DOHH2 (cell line): ENCODE measurements at regions not wholly inside any gene's neighbourhood (a gene's known extent, or its start where the extent isn't known, plus 50 kb on each side); places are given as distances from the start of the nearest gene placed in this dataset.
"Not testable (repeated sequence)": the region's sequence is repeated elsewhere in the genome, so short reads cannot be mapped to it uniquely, and the experiment has no call there.

Experiments
- H3F3A ChIP-seq: fragments of 200-600 bp; sonication (generic), shearing (Covaris generic); 2 replicates; pipeline ENCODE4 v1.6.0; 2016; ENCODE audit warnings: antibody characterized with exemption, mild to moderate bottlenecking; ENCODE audit not compliant: control insufficient read depth, insufficient read depth
- H3K27ac ChIP-seq: fragments of 200-600 bp; sonication (generic); 2 replicates; pipeline ENCODE4 v1.5.1; 2014; ENCODE audit warnings: low read depth, mild to moderate bottlenecking, low read length, moderate library complexity
- H3K27me3 ChIP-seq: fragments of 200-600 bp; sonication (generic); 2 replicates; pipeline ENCODE4 v1.6.1; 2014; ENCODE audit warnings: mild to moderate bottlenecking, low read length, mixed read lengths; ENCODE audit not compliant: control insufficient read depth
- H3K36me3 ChIP-seq: fragments of 200-600 bp; sonication (generic); 2 replicates; pipeline ENCODE4 v1.6.1; 2014; ENCODE audit warnings: mild to moderate bottlenecking, low read length, moderate library complexity, mixed read lengths; ENCODE audit not compliant: control insufficient read depth
- H3K4me1 ChIP-seq: fragments of 200-600 bp; sonication (generic); 2 replicates; pipeline ENCODE4 v1.6.1; 2014; ENCODE audit warnings: mild to moderate bottlenecking, low read length, mixed read lengths; ENCODE audit not compliant: control insufficient read depth
- H3K4me2 ChIP-seq: fragments of 200-600 bp; sonication (generic); 2 replicates; pipeline ENCODE4 v1.6.0; 2014; ENCODE audit warnings: mild to moderate bottlenecking, low read length, moderate library complexity
- H3K4me3 ChIP-seq: fragments of 200-600 bp; sonication (generic); 2 replicates; pipeline ENCODE4 v1.5.1; 2014; ENCODE audit warnings: mild to moderate bottlenecking, low read length, mixed read lengths
- H3K79me2 ChIP-seq: fragments of 200-600 bp; sonication (generic); 2 replicates; pipeline ENCODE4 v1.6.1; 2014; ENCODE audit warnings: mild to moderate bottlenecking, low read length, mixed read lengths; ENCODE audit not compliant: control insufficient read depth
- H3K9me2 ChIP-seq: fragments of 200-600 bp; sonication (generic); replicated peaks from 2 replicates; pipeline ENCODE4 v1.6.1; 2014; ENCODE audit warnings: mild to moderate bottlenecking, low read length, mixed read lengths; ENCODE audit not compliant: control insufficient read depth
- H3K9me3 ChIP-seq: fragments of 200-600 bp; sonication (generic); 2 replicates; pipeline ENCODE4 v1.6.1; 2014; ENCODE audit warnings: antibody characterized with exemption, low read length, mixed read lengths; ENCODE audit not compliant: control insufficient read depth, insufficient read depth
- H4K20me1 ChIP-seq: fragments of 200-600 bp; sonication (generic); 2 replicates; pipeline ENCODE4 v1.6.0; 2014; ENCODE audit warnings: low read depth, mild to moderate bottlenecking, antibody characterized with exemption, low read length, moderate library complexity; ENCODE audit not compliant: control insufficient read depth, insufficient read depth
- EZH2phosphoT487 ChIP-seq: fragments of 200-600 bp; sonication (generic); IDR thresholded peaks from 2 replicates; pipeline ENCODE4 v1.6.1; 2017; ENCODE audit warnings: borderline replicate concordance, mild to moderate bottlenecking, antibody characterized with exemption, low read length, moderate library complexity, mixed read lengths
- TF ChIP-seq, protein P1 (sequence below): fragments of 200-600 bp; sonication (generic); IDR thresholded peaks from one replicate; pipeline ENCODE4 v1.5.1; 2014; ENCODE audit warnings: antibody characterized with exemption, mild to moderate bottlenecking, low read depth, low read length; ENCODE audit not compliant: poor library complexity, severe bottlenecking

DNA sequence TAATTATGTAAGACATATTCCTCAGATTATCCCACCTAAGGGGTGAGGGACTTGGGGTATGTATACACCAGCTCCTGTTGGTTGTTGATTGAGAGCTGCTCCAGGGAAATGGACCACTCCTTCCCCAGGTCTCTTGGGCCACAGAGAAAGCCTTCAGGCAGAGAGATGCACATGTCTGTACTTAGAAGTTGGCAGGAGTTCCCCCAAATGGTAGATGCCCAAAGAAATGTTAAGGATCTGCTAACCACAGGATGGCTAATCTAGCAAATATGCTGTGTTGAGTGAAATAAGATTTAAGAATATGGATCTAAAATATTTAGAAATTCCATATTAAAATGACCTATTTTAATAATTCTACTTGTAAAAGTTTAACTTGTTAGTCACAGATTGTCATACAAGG lies 100.8 kb upstream of the DNAH14 start:
- no peak overlapping the region for H3K27ac ChIP-seq
- H3K4me2 ChIP-seq: no peak overlapping the region
- no peaks in the 10 kb centered on the region for H3K79me2 ChIP-seq
- no peaks in the 10 kb centered on the region for H3K9me2 ChIP-seq
- H3F3A ChIP-seq: no peaks in the 10 kb centered on the region
- no peaks in the 10 kb centered on the region for H3K27me3 ChIP-seq
- H3K36me3 ChIP-seq: no peaks in the 10 kb centered on the region
- TF ChIP-seq EZH2phosphoT487: no peak
- TF ChIP-seq, protein P1, sequence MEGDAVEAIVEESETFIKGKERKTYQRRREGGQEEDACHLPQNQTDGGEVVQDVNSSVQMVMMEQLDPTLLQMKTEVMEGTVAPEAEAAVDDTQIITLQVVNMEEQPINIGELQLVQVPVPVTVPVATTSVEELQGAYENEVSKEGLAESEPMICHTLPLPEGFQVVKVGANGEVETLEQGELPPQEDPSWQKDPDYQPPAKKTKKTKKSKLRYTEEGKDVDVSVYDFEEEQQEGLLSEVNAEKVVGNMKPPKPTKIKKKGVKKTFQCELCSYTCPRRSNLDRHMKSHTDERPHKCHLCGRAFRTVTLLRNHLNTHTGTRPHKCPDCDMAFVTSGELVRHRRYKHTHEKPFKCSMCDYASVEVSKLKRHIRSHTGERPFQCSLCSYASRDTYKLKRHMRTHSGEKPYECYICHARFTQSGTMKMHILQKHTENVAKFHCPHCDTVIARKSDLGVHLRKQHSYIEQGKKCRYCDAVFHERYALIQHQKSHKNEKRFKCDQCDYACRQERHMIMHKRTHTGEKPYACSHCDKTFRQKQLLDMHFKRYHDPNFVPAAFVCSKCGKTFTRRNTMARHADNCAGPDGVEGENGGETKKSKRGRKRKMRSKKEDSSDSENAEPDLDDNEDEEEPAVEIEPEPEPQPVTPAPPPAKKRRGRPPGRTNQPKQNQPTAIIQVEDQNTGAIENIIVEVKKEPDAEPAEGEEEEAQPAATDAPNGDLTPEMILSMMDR: no peak
- no peaks in the 10 kb centered on the region for H3K4me1 ChIP-seq
- no peak overlapping the region for H3K4me3 ChIP-seq
- no peaks in the 10 kb centered on the region for H3K9me3 ChIP-seq
- H4K20me1 ChIP-seq: no peaks in the 10 kb centered on the region

DNA sequence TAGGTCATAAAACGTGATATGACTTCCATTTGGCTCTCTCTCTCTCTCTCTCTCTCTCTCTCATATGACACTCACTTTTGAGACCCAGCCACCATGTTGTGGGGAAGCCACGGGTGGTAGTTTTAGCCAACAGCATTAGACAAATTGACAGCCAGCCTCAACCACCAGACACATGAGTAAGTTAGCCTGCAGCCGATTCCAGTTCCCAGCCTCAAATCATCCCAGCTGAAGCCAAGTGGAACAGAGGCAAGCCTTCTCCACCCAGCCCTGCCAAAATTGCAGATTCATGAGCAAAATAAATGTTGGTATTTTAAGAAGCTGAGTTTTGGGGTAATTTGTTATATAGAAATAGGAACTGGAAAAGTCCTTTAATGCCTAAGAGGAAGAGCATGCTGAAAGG lies 98.0 kb upstream of the DNAH14 start:
- no peaks in the 10 kb centered on the region for H3K27me3 ChIP-seq
- no peak for TF ChIP-seq EZH2phosphoT487

DNA sequence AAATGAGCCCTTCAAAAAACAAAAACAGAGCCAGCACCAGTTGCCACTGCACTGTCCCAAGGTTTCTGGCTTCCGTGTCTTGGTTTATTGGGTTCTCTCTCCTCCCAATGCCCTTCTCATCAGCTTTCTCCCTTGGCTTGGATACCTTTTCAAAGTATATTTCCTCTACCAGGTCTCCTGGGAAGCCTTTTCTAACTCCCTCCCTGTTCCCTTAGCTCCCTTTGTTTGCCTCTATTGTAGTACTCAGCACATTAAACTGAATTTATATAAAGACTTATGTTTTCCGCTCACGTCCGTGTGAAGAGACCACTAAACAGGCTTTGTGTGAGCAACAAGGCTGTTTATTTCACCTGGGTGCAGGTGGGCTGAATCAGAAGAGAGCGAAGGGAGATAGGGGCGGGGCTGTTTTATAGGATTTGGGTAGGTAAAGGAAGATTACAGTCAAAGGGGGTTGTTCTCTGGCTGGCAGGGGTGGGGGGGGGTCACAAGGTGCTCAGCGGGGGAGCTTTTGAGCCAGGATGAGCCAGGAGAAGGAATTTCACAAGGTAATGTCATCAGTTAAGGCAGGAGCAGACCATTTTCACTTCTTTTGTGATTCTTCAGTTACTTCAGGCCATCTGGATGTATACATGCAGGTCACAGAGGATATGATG lies 89.7 kb upstream of the DNAH14 start:
- H3K9me3 ChIP-seq, H3K4me1 ChIP-seq, H3K4me3 ChIP-seq, H3K4me2 ChIP-seq, H3K27ac ChIP-seq, H3K9me2 ChIP-seq, H3K27me3 ChIP-seq, H3F3A ChIP-seq, H4K20me1 ChIP-seq, H3K36me3 ChIP-seq, H3K79me2 ChIP-seq: not testable (repeated sequence)

More for the DNA sequence above, 98.0 kb upstream of the DNAH14 start:
- no peaks in the 10 kb centered on the region for H3K36me3 ChIP-seq
- no peak overlapping the region for H3K27ac ChIP-seq
- no peak overlapping the region for H3K4me3 ChIP-seq
- no peaks in the 10 kb centered on the region for H4K20me1 ChIP-seq
- no peaks in the 10 kb centered on the region for H3F3A ChIP-seq
- no peaks in the 10 kb centered on the region for H3K9me3 ChIP-seq
- H3K79me2 ChIP-seq: no peaks in the 10 kb centered on the region
- no peaks in the 10 kb centered on the region for H3K9me2 ChIP-seq
- H3K4me1 ChIP-seq: no peaks in the 10 kb centered on the region
- no peak overlapping the region for H3K4me2 ChIP-seq

DNA sequence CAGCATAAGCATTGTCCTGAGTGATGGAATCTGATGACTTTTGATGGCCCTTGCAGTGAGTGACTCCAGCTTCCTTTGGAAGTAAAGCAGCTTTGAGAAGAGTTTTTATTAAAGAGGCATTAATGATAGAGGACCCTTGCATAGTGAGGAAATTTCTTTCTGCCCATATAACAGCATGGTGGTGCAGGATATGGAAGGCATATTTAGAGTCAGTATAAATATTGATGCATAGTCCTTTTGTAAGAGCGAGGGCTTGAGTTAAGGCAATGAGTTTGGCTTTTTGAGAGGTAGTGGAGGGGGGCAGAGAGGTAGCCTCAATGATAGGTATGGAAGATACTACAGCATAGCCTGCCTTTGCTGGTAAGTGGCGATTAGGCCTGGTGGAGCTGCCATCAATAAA lies 87.7 kb upstream of the DNAH14 start:
- H4K20me1 ChIP-seq, H3K4me2 ChIP-seq, H3K4me1 ChIP-seq, H3K79me2 ChIP-seq, H3K27ac ChIP-seq, H3F3A ChIP-seq, H3K27me3 ChIP-seq, H3K4me3 ChIP-seq, H3K9me3 ChIP-seq, H3K36me3 ChIP-seq, H3K9me2 ChIP-seq: not testable (repeated sequence)

DNA sequence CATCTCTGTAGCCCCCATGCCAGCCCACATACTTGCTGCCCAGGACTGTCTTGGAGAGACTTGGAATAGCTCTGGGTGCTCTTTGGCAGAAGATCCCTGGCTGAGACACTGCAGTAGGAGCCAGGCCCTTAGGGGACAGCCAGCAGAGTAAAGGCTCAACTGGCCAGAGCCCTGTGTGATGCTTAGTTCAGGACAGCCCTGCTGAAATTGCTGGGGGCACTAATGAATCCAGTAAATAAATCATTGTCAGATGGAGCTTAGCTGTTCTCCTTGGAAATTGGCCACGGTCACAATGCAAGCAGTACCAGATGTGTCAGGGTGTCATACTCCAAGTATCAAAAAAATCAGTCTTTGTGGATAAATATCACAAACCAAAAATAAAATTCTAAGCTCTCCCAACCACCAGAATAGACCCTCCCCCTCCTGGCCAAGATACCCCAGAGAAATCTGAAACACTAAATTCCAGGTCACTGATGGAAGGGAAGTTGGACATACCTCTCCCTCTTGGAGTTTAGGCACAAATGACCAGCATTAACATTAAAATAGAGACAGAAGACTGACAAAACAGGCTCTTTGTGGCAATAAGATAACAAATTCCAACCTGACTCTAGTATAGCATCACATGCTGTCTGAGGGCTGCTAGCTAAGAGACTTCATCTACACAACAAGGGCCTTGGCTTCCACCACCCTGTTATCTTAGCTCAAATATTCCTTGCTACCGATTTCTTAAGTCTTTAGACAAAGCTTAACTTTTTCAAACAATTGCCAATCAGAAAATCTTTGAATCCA lies 83.2 kb upstream of the DNAH14 start:
- Histone ChIP-seq H3K4me1 (no peaks in the 10 kb centered on the region), H3K9me2 (no peaks in the 10 kb centered on the region), H4K20me1 (no peaks in the 10 kb centered on the region), H3K36me3 (no peaks in the 10 kb centered on the region), H3K27me3 (no peaks in the 10 kb centered on the region), H3K4me2 (no peak overlapping the region), H3K27ac (no peak overlapping the region), H3F3A (no peaks in the 10 kb centered on the region), H3K4me3 (no peak overlapping the region), H3K79me2 (no peaks in the 10 kb centered on the region), H3K9me3 (no peaks in the 10 kb centered on the region)
- TF ChIP-seq, protein P1: no peak
- no peak for TF ChIP-seq EZH2phosphoT487
